ENCODE measurements at regions not wholly inside any gene's neighbourhood (a gene's known extent, or its start where the extent isn't known, plus 50 kb on each side); places are given as distances from the start of the nearest gene placed in this dataset.

GRCh38 chr6:17006543-17006942 is 95.3 kb upstream of the STMND1 start:
- Histone ChIP-seq H3K9me3 (ENCODE audit: low read length) (peaks cover 4% of the 10 kb centered on the region; the same call in 1 of the 2 replicates), H3K4me2 (ENCODE audit: low read depth, low read length, poor library complexity, severe bottlenecking) (no peak overlapping the region), H3K27me3 (ENCODE audit: low read length) (no peaks in the 10 kb centered on the region), H3K79me2 (ENCODE audit: low read length) (no peaks in the 10 kb centered on the region), H3K4me3 (ENCODE audit: low read length) (no peak overlapping the region), H4K20me1 (ENCODE audit: insufficient read depth, low read depth, low read length) (no peaks in the 10 kb centered on the region), H3K9me2 (replicated peaks; ENCODE audit: insufficient read depth, low read length) (no peaks in the 10 kb centered on the region), H3K9ac (ENCODE audit: low read length) (no peak overlapping the region), H3K4me1 (ENCODE audit: low read length) (no peaks in the 10 kb centered on the region), H3K27ac (ENCODE audit: low read length) (no peak overlapping the region), H2AFZ (ENCODE audit: low read length) (no peak overlapping the region), H3K36me3 (ENCODE audit: insufficient read depth, low read length) (no peaks in the 10 kb centered on the region)
- DNase-seq: no peak

- H2AFZ ChIP-seq (ENCODE audit: low read length): no peak overlapping the region
- H3K4me3 ChIP-seq (ENCODE audit: low read length): no peak overlapping the region
- no peak overlapping the region for H3K4me2 ChIP-seq (ENCODE audit: low read depth, low read length, poor library complexity, severe bottlenecking)
- H3K4me1 ChIP-seq (ENCODE audit: low read length): no peaks in the 10 kb centered on the region
- H3K27ac ChIP-seq (ENCODE audit: low read length): no peak overlapping the region
- no peak overlapping the region for H3K9ac ChIP-seq (ENCODE audit: low read length)
- no peaks in the 10 kb centered on the region for H3K9me2 ChIP-seq (replicated peaks; ENCODE audit: insufficient read depth, low read length)
- no peak for DNase-seq
- H3K79me2 ChIP-seq (ENCODE audit: low read length): no peaks in the 10 kb centered on the region
- H4K20me1 ChIP-seq (ENCODE audit: insufficient read depth, low read depth, low read length): no peaks in the 10 kb centered on the region
- no peaks in the 10 kb centered on the region for H3K27me3 ChIP-seq (ENCODE audit: low read length)
- H3K36me3 ChIP-seq (ENCODE audit: insufficient read depth, low read length): no peaks in the 10 kb centered on the region
- H3K9me3 ChIP-seq (ENCODE audit: low read length): peaks cover 4% of the 10 kb centered on the region; the same call in 1 of the 2 replicates
These were observed 97.6 kb upstream of the STMND1 start for GRCh38 chr6:17004269-17004668.

- H3K9me3 ChIP-seq (ENCODE audit: low read length): peaks cover 4% of the 10 kb centered on the region; the same call in 1 of the 2 replicates
- no peaks in the 10 kb centered on the region for H3K4me1 ChIP-seq (ENCODE audit: low read length)
- DNase-seq: no peak
- no peak overlapping the region for H2AFZ ChIP-seq (ENCODE audit: low read length)
- H3K9me2 ChIP-seq (replicated peaks; ENCODE audit: insufficient read depth, low read length): no peaks in the 10 kb centered on the region
- no peak overlapping the region for H3K4me2 ChIP-seq (ENCODE audit: low read depth, low read length, poor library complexity, severe bottlenecking)
- no peaks in the 10 kb centered on the region for H3K36me3 ChIP-seq (ENCODE audit: insufficient read depth, low read length)
- H4K20me1 ChIP-seq (ENCODE audit: insufficient read depth, low read depth, low read length): no peaks in the 10 kb centered on the region
- H3K79me2 ChIP-seq (ENCODE audit: low read length): no peaks in the 10 kb centered on the region
- H3K27ac ChIP-seq (ENCODE audit: low read length): no peak overlapping the region
- no peaks in the 10 kb centered on the region for H3K27me3 ChIP-seq (ENCODE audit: low read length)
- H3K4me3 ChIP-seq (ENCODE audit: low read length): no peak overlapping the region
- no peak overlapping the region for H3K9ac ChIP-seq (ENCODE audit: low read length)
These were observed 99.7 kb upstream of the STMND1 start for GRCh38 chr6:17002123-17002522.

- H2AFZ ChIP-seq (ENCODE audit: low read length): no peak overlapping the region
- no peak overlapping the region for H3K4me2 ChIP-seq (ENCODE audit: low read depth, low read length, poor library complexity, severe bottlenecking)
- H3K27me3 ChIP-seq (ENCODE audit: low read length): no peaks in the 10 kb centered on the region
- no peaks in the 10 kb centered on the region for H3K4me1 ChIP-seq (ENCODE audit: low read length)
- no peak for DNase-seq
- no peak overlapping the region for H3K9ac ChIP-seq (ENCODE audit: low read length)
- no peaks in the 10 kb centered on the region for H3K79me2 ChIP-seq (ENCODE audit: low read length)
- no peak overlapping the region for H3K4me3 ChIP-seq (ENCODE audit: low read length)
- no peaks in the 10 kb centered on the region for H3K9me2 ChIP-seq (replicated peaks; ENCODE audit: insufficient read depth, low read length)
- no peaks in the 10 kb centered on the region for H3K36me3 ChIP-seq (ENCODE audit: insufficient read depth, low read length)
- no peaks in the 10 kb centered on the region for H4K20me1 ChIP-seq (ENCODE audit: insufficient read depth, low read depth, low read length)
- H3K9me3 ChIP-seq (ENCODE audit: low read length): no peaks in the 10 kb centered on the region
- no peak overlapping the region for H3K27ac ChIP-seq (ENCODE audit: low read length)
These were observed 100.7 kb upstream of the STMND1 start for GRCh38 chr6:17001188-17001587.

- Histone ChIP-seq H3K79me2 (ENCODE audit: low read length) (no peaks in the 10 kb centered on the region), H3K4me1 (ENCODE audit: low read length) (no peaks in the 10 kb centered on the region), H3K27me3 (ENCODE audit: low read length) (no peaks in the 10 kb centered on the region), H3K9ac (ENCODE audit: low read length) (no peak overlapping the region), H3K9me2 (replicated peaks; ENCODE audit: insufficient read depth, low read length) (no peaks in the 10 kb centered on the region), H2AFZ (ENCODE audit: low read length) (no peak overlapping the region), H3K4me3 (ENCODE audit: low read length) (no peak overlapping the region), H3K4me2 (ENCODE audit: low read depth, low read length, poor library complexity, severe bottlenecking) (no peak overlapping the region), H3K9me3 (ENCODE audit: low read length) (no peaks in the 10 kb centered on the region), H3K36me3 (ENCODE audit: insufficient read depth, low read length) (no peaks in the 10 kb centered on the region), H4K20me1 (ENCODE audit: insufficient read depth, low read depth, low read length) (no peaks in the 10 kb centered on the region), H3K27ac (ENCODE audit: low read length) (no peak overlapping the region)
- no peak for DNase-seq
These were observed 102.1 kb upstream of the STMND1 start for GRCh38 chr6:16999491-17000436.

- Histone ChIP-seq H3K79me2 (ENCODE audit: low read length) (no peaks in the 10 kb centered on the region), H3K9ac (ENCODE audit: low read length) (no peak overlapping the region), H3K4me3 (ENCODE audit: low read length) (no peak overlapping the region), H2AFZ (ENCODE audit: low read length) (no peak overlapping the region), H3K27me3 (ENCODE audit: low read length) (no peaks in the 10 kb centered on the region), H3K4me1 (ENCODE audit: low read length) (no peaks in the 10 kb centered on the region), H3K27ac (ENCODE audit: low read length) (no peak overlapping the region), H3K4me2 (ENCODE audit: low read depth, low read length, poor library complexity, severe bottlenecking) (no peak overlapping the region), H3K9me2 (replicated peaks; ENCODE audit: insufficient read depth, low read length) (no peaks in the 10 kb centered on the region), H3K9me3 (ENCODE audit: low read length) (no peaks in the 10 kb centered on the region), H3K36me3 (ENCODE audit: insufficient read depth, low read length) (no peaks in the 10 kb centered on the region), H4K20me1 (ENCODE audit: insufficient read depth, low read depth, low read length) (no peaks in the 10 kb centered on the region)
- no peak for DNase-seq
These were observed 103.4 kb upstream of the STMND1 start for GRCh38 chr6:16998461-16998860.

GRCh38 chr6:16995511-16996250 is 106.2 kb upstream of the STMND1 start:
- Histone ChIP-seq H4K20me1 (ENCODE audit: insufficient read depth, low read depth, low read length) (no peaks in the 10 kb centered on the region), H3K4me3 (ENCODE audit: low read length) (no peak overlapping the region), H3K9ac (ENCODE audit: low read length) (no peak overlapping the region), H3K4me1 (ENCODE audit: low read length) (no peaks in the 10 kb centered on the region), H2AFZ (ENCODE audit: low read length) (no peak overlapping the region), H3K79me2 (ENCODE audit: low read length) (no peaks in the 10 kb centered on the region), H3K27ac (ENCODE audit: low read length) (no peak overlapping the region), H3K9me2 (replicated peaks; ENCODE audit: insufficient read depth, low read length) (no peaks in the 10 kb centered on the region), H3K36me3 (ENCODE audit: insufficient read depth, low read length) (no peaks in the 10 kb centered on the region), H3K4me2 (ENCODE audit: low read depth, low read length, poor library complexity, severe bottlenecking) (no peak overlapping the region), H3K27me3 (ENCODE audit: low read length) (no peaks in the 10 kb centered on the region), H3K9me3 (ENCODE audit: low read length) (no peaks in the 10 kb centered on the region)
- no peak for DNase-seq

- no peaks in the 10 kb centered on the region for H3K27me3 ChIP-seq (ENCODE audit: low read length)
- H3K9me3 ChIP-seq (ENCODE audit: low read length): no peaks in the 10 kb centered on the region
- H3K4me3 ChIP-seq (ENCODE audit: low read length): no peak overlapping the region
- no peak for DNase-seq
- H3K9ac ChIP-seq (ENCODE audit: low read length): no peak overlapping the region
- H2AFZ ChIP-seq (ENCODE audit: low read length): no peak overlapping the region
- no peaks in the 10 kb centered on the region for H3K36me3 ChIP-seq (ENCODE audit: insufficient read depth, low read length)
- H3K9me2 ChIP-seq (replicated peaks; ENCODE audit: insufficient read depth, low read length): no peaks in the 10 kb centered on the region
- no peaks in the 10 kb centered on the region for H4K20me1 ChIP-seq (ENCODE audit: insufficient read depth, low read depth, low read length)
- H3K79me2 ChIP-seq (ENCODE audit: low read length): no peaks in the 10 kb centered on the region
- H3K4me2 ChIP-seq (ENCODE audit: low read depth, low read length, poor library complexity, severe bottlenecking): no peak overlapping the region
- H3K27ac ChIP-seq (ENCODE audit: low read length): no peak overlapping the region
- H3K4me1 ChIP-seq (ENCODE audit: low read length): no peaks in the 10 kb centered on the region
These were observed 108.5 kb upstream of the STMND1 start for GRCh38 chr6:16993396-16993795.

Data from Karpas-422 (cell line).